GM12878 (cell line): ENCODE measurements at regions not wholly inside any gene's neighbourhood (a gene's known extent, or its start where the extent isn't known, plus 50 kb on each side); places are given as distances from the start of the nearest gene placed in this dataset.

ENCODE experiments used
- ATAC-seq: fragments of 200-7000 bp; cut with Tn5 transposase; 3 replicates; pipeline ENCODE4 v1.9.1; 2020; ENCODE audit warnings: mild to moderate bottlenecking, moderate library complexity
- BruUV-seq: library from RNA; stranded (reverse); fragments of 400-500 nt; replicated peaks from 2 replicates; lab custom pipeline; 2021; lab: Mats Ljungman, UMichigan
- CTCF ChIA-PET: fragments of 300-600 bp; sonication (Branson Sonifier 250); formaldehyde crosslinking; extraction: SDS; loops from one replicate; lab custom pipeline; 2021; ENCODE audit warnings: inconsistent platforms; lab: Yijun Ruan, JAX
- POLR2A ChIA-PET: fragments of 350-600 bp; formaldehyde crosslinking; extraction: SDS; loops from one replicate; lab custom pipeline; 2021; ENCODE audit warnings: inconsistent platforms; lab: Charles Lee
- RAD21 ChIA-PET: fragments of 300-600 bp; sonication (Branson Sonifier 250); formaldehyde crosslinking; loops from one replicate; lab custom pipeline; 2023; ENCODE audit warnings: antibody characterized with exemption; ENCODE audit not compliant: unreplicated experiment; lab: Charles Lee
- SMC1A ChIA-PET: fragments of 300-600 bp; sonication (Branson Sonifier 250); formaldehyde crosslinking; loops from one replicate; lab custom pipeline; 2023; ENCODE audit not compliant: unreplicated experiment, uncharacterized antibody; lab: Charles Lee
- DNase-seq: peaks from one replicate; pipeline ENCODE4 v3.0.0-alpha.2; 2011; ENCODE audit warnings: low read depth, low spot score
- FAIRE-seq: peaks from 3 replicates; lab custom pipeline; 2011; peaks lifted over from hg19 to GRCh38; lab: Jason Lieb, UNC
- H2AFZ ChIP-seq: 2 replicates; pipeline ENCODE4 v1.6.0; 2011; ENCODE audit warnings: low read depth, low read length, control low read depth; ENCODE audit not compliant: control insufficient read depth
- H3K27ac ChIP-seq: 2 replicates; pipeline ENCODE4 v1.5.1; 2011; ENCODE audit warnings: control low read depth; ENCODE audit not compliant: control insufficient read depth, insufficient read depth
- H3K27me3 ChIP-seq, 2 experiments: replicated peaks in 1 of 2; 2 replicates each; pipeline versions ENCODE4 v1.6.0 to v1.6.1; 2011; ENCODE audit warnings: low read length in 1 of 2; ENCODE audit not compliant: control insufficient read depth in 2 of 2, insufficient read depth in 2 of 2
- H3K36me3 ChIP-seq, 2 experiments: 2 replicates each; pipeline ENCODE4 v1.5.1; 2011; ENCODE audit warnings: low read length in 1 of 2; ENCODE audit not compliant: control insufficient read depth in 2 of 2, insufficient read depth in 2 of 2
- H3K4me1 ChIP-seq: 2 replicates; pipeline ENCODE4 v1.6.1; 2011; ENCODE audit warnings: mild to moderate bottlenecking, low read length, moderate library complexity, mixed read lengths; ENCODE audit not compliant: control insufficient read depth, insufficient read depth
- H3K4me2 ChIP-seq: 2 replicates; pipeline ENCODE4 v1.6.0; 2011; ENCODE audit warnings: control low read depth; ENCODE audit not compliant: control insufficient read depth, insufficient read depth
- H3K4me3 ChIP-seq: fragments of 200-600 bp; sonication (generic); 2 replicates; pipeline ENCODE4 v1.5.1; 2016
- H3K79me2 ChIP-seq: 2 replicates; pipeline ENCODE4 v1.6.0; 2011; ENCODE audit warnings: low read length; ENCODE audit not compliant: control insufficient read depth, insufficient read depth
- H3K9ac ChIP-seq: 2 replicates; pipeline ENCODE4 v1.8.0; 2011; ENCODE audit warnings: low read length, control low read depth, mixed read lengths; ENCODE audit not compliant: control insufficient read depth, insufficient read depth
- H3K9me3 ChIP-seq: replicated peaks from 3 replicates; pipeline ENCODE4 v1.5.1; 2011; ENCODE audit warnings: mild to moderate bottlenecking, low read length; ENCODE audit not compliant: control insufficient read depth, insufficient read depth
- H4K20me1 ChIP-seq: 2 replicates; pipeline ENCODE4 v1.6.0; 2011; ENCODE audit not compliant: control insufficient read depth, insufficient read depth
- EP300 ChIP-seq, 2 experiments: fragments of 150-350 bp in 1 of 2; IDR thresholded peaks; 2 replicates each; pipeline ENCODE4 v1.6.1; 2011 to 2012; ENCODE audit warnings: low read depth in 2 of 2, low read length in 2 of 2, borderline replicate concordance in 1 of 2, improper control_type of control experiment in 1 of 2, inconsistent platforms in 1 of 2; ENCODE audit not compliant: control insufficient read depth in 1 of 2
- HDAC6 ChIP-seq: fragments of 200-600 bp; sonication (generic); IDR thresholded peaks from one replicate; pipeline ENCODE4 v1.8.0; 2017; ENCODE audit warnings: antibody characterized with exemption; ENCODE audit not compliant: unreplicated experiment
- IKZF2 ChIP-seq, 2 experiments: fragments of 450-650 bp; IDR thresholded peaks; 2 replicates each; pipeline ENCODE4 v1.6.1; 2017; ENCODE audit warnings: mild to moderate bottlenecking in 2 of 2, moderate library complexity in 2 of 2
- MAX ChIP-seq: IDR thresholded peaks from 2 replicates; pipeline ENCODE4 v1.6.1; 2012; ENCODE audit warnings: low read depth, low read length, improper control_type of control experiment
- MYC ChIP-seq: IDR thresholded peaks from 2 replicates; pipeline ENCODE4 v1.6.1; 2011; ENCODE audit warnings: mild to moderate bottlenecking, low read length, moderate library complexity, inconsistent platforms; ENCODE audit not compliant: insufficient read depth, insufficient replicate concordance, insufficient read length, severe bottlenecking
- POU2F2 ChIP-seq: IDR thresholded peaks from 3 replicates; pipeline ENCODE4 v1.6.1; 2011; ENCODE audit warnings: low read depth, mild to moderate bottlenecking, low read length, borderline replicate concordance
- RAD51 ChIP-seq: fragments of 450-650 bp; IDR thresholded peaks from 2 replicates; pipeline ENCODE4 v1.6.1; 2016; ENCODE audit warnings: moderate library complexity, mild to moderate bottlenecking, inconsistent platforms
- STAT1 ChIP-seq: fragments of 450-650 bp; conservative IDR thresholded peaks from 2 replicates; pipeline ENCODE4 v1.6.1; 2014; ENCODE audit warnings: antibody characterized with exemption, mild to moderate bottlenecking
- WRNIP1 ChIP-seq: IDR thresholded peaks from 2 replicates; pipeline ENCODE4 v1.6.1; 2011; ENCODE audit warnings: low read depth, low read length, improper control_type of control experiment, borderline replicate concordance
- ZBTB33 ChIP-seq: fragments of 450-650 bp; IDR thresholded peaks from 2 replicates; pipeline ENCODE4 v1.6.1; 2017; ENCODE audit warnings: mild to moderate bottlenecking
- ZBTB4 ChIP-seq: fragments of 450-650 bp; formaldehyde crosslinking; IDR thresholded peaks from 2 replicates; pipeline ENCODE4 v1.4.0; 2022; ENCODE audit warnings: mild to moderate bottlenecking, moderate library complexity
- ZNF274 ChIP-seq: IDR thresholded peaks from one replicate; pipeline ENCODE4 v1.8.0; 2011; ENCODE audit not compliant: insufficient read length, insufficient read depth
- ZNF592 ChIP-seq: fragments of 450-650 bp; IDR thresholded peaks from 2 replicates; pipeline ENCODE4 v1.6.1; 2017; ENCODE audit warnings: mild to moderate bottlenecking, moderate library complexity
- ZSCAN29 ChIP-seq: fragments of 450-650 bp; IDR thresholded peaks from 2 replicates; pipeline ENCODE4 v1.6.1; 2017; ENCODE audit warnings: mild to moderate bottlenecking, moderate library complexity
- WGBS: methylation state at CpG from one replicate; pipeline ENCODE4 v1.1.6; 2016; ENCODE audit warnings: low lambda C conversion rate; ENCODE audit not compliant: insufficient replicate concordance, insufficient coverage; ENCODE audit errors: missing lambda C conversion rate; 5-methylcytosine and 5-hydroxymethylcytosine counted together
- in situ Hi-C: fragments of 300-500 bp; cut with MboI; formaldehyde crosslinking; loops from 9 replicates; pipeline ENCODE4 v1.14.3; 2018; ENCODE audit warnings: mixed read lengths
- intact Hi-C: fragments of 100-400 bp; cut with micrococcal nuclease; formaldehyde crosslinking; loops from one replicate; pipeline ENCODE4 v1.14.2; 2022; ENCODE audit not compliant: unreplicated experiment

GRCh38 chr12:116498471-116498870 lies 60.7 kb upstream of the MAP1LC3B2 start:
- in situ Hi-C loops (no loop called here), intact Hi-C loops (no loop called here)
- no peak for ATAC-seq
- SMC1A ChIA-PET: no interaction called here
- DNase-seq: no peak
- no TSS peak for BruUV-seq
- no peaks in the 10 kb centered on the region; a peak in 1 of 4 replicates for H3K27me3 ChIP-seq
- no peaks in the 10 kb centered on the region for H3K4me1 ChIP-seq
- H3K36me3 ChIP-seq: no peaks in the 10 kb centered on the region
- no peak overlapping the region for H2AFZ ChIP-seq
- no peak overlapping the region for H3K27ac ChIP-seq
- POLR2A ChIA-PET: no interaction called here
- CTCF ChIA-PET: no interaction called here
- no peaks in the 10 kb centered on the region for H4K20me1 ChIP-seq
- RAD21 ChIA-PET: no interaction called here
- FAIRE-seq: no peak
- H3K9me3 ChIP-seq: no peaks in the 10 kb centered on the region
- no peak overlapping the region for H3K4me3 ChIP-seq
- 43% methylated on average over 1 of the region's 1 CpG for WGBS
- H3K79me2 ChIP-seq: no peaks in the 10 kb centered on the region
- H3K4me2 ChIP-seq: no peak overlapping the region
- H3K9ac ChIP-seq: no peak overlapping the region
- no peak for TF ChIP-seq ZNF274
- TF ChIP-seq MYC: no peak
- no peak for TF ChIP-seq ZNF592
- TF ChIP-seq ZSCAN29: no peak
- no peak for TF ChIP-seq ZBTB4 (CRISPR knock-in tag)
- TF ChIP-seq POU2F2: no peak
- TF ChIP-seq EP300 (IDR thresholded peaks at IDR 0.05; ENCODE audit: borderline replicate concordance in 1 of 2, control insufficient read depth in 1 of 2, low read depth in 2 of 2, low read length in 2 of 2): no peak
- TF ChIP-seq IKZF2 (IDR thresholded peaks at IDR 0.05): no peak
- TF ChIP-seq WRNIP1: no peak
- TF ChIP-seq STAT1: no peak
- TF ChIP-seq ZBTB33: no peak
- TF ChIP-seq HDAC6: no peak
- TF ChIP-seq MAX: no peak
- no peak for TF ChIP-seq RAD51
